Small intestine (tissue), 7 donors: ENCODE measurements at regions not wholly inside any gene's neighbourhood (a gene's known extent, or its start where the extent isn't known, plus 50 kb on each side); places are given as distances from the start of the nearest gene placed in this dataset.

Experiments
- DNase-seq, 2 donors: peaks; one replicate each; pipeline versions ENCODE4 v3.0.0 to v3.0.0-alpha.2; 2013
- FAIRE-seq: peaks from 2 replicates; lab custom pipeline; 2012; peaks lifted over from hg19 to GRCh38; lab: Jason Lieb, UNC
- H3K27ac ChIP-seq, 3 donors: one replicate each; pipeline ENCODE4 v1.5.1; 2013; ENCODE audit warnings: low read length in 2 of 3, mild to moderate bottlenecking in 2 of 3, control low read depth in 1 of 3, inconsistent platforms in 1 of 3, low read depth in 1 of 3, moderate library complexity in 1 of 3
- H3K27me3 ChIP-seq, 3 donors: one replicate each; pipeline ENCODE4 v1.6.1; 2013; ENCODE audit warnings: low read length in 3 of 3, inconsistent platforms in 1 of 3; ENCODE audit not compliant: control insufficient read depth in 3 of 3, insufficient read depth in 3 of 3
- H3K36me3 ChIP-seq, 3 donors: one replicate each; pipeline ENCODE4 v1.6.1; 2013; ENCODE audit warnings: low read length in 3 of 3, inconsistent platforms in 1 of 3, low read depth in 1 of 3, mild to moderate bottlenecking in 1 of 3, moderate library complexity in 1 of 3; ENCODE audit not compliant: control insufficient read depth in 3 of 3, insufficient read depth in 2 of 3
- H3K4me1 ChIP-seq, 3 donors: one replicate each; pipeline ENCODE4 v1.6.1; 2013; ENCODE audit warnings: low read length in 2 of 3, inconsistent platforms in 1 of 3, low read depth in 1 of 3, mild to moderate bottlenecking in 1 of 3, moderate library complexity in 1 of 3; ENCODE audit not compliant: control insufficient read depth in 3 of 3, insufficient read depth in 2 of 3
- H3K4me3 ChIP-seq, 3 donors: one replicate each; pipeline ENCODE4 v1.5.1; 2013; ENCODE audit warnings: low read length in 3 of 3, control low read depth in 1 of 3, inconsistent platforms in 1 of 3, low read depth in 1 of 3, mild to moderate bottlenecking in 1 of 3, moderate library complexity in 1 of 3
- H3K9me3 ChIP-seq, 2 donors: one replicate each; pipeline ENCODE4 v1.6.1; 2013; ENCODE audit warnings: low read depth in 1 of 2, low read length in 1 of 2; ENCODE audit not compliant: control insufficient read depth in 2 of 2, insufficient read depth in 1 of 2
- WGBS, 3 donors: extraction: QIAGEN DNeasy Blood & Tissue Kit; methylation state at CpG; one replicate each; pipeline ENCODE4 v1.1.7; 2013; 5-methylcytosine and 5-hydroxymethylcytosine counted together
- donor health status: healthy with polysubstance abuse.
- donor health status: control.
- donor health status: control.
- donor health status: Bipolar disorder and iron deficiency.
- donor health status: healthy.

- 59 to 66% (median 60%) methylated on average over 5 of the region's 5 CpGs for WGBS, 3 donors
- Histone ChIP-seq H3K4me3 (no peak overlapping the region), H3K4me1 (peaks cover 0 to 4% (median 0%) of the 10 kb centered on the region in 3 donors), H3K9me3 (no peaks in the 10 kb centered on the region), H3K36me3 (no peaks in the 10 kb centered on the region), H3K27ac (no peak overlapping the region), H3K27me3 (peaks cover 0 to 2% (median 0%) of the 10 kb centered on the region in 3 donors)
- DNase-seq (no peak), FAIRE-seq (no peak)
These were observed 54.0 kb upstream of the DLG1 start for GRCh38 chr3:197352382-197352781.

- FAIRE-seq (no peak), DNase-seq (no peak)
- peaks cover 0 to 2% (median 0%) of the 10 kb centered on the region in 3 donors for H3K27me3 ChIP-seq
- no peak overlapping the region for H3K27ac ChIP-seq
- no peak overlapping the region for H3K4me3 ChIP-seq
- H3K4me1 ChIP-seq, result peaks cover 0 to 4% (median 0%) of the 10 kb centered on the region in 3 donors
- no peaks in the 10 kb centered on the region for H3K36me3 ChIP-seq
- H3K9me3 ChIP-seq, result no peaks in the 10 kb centered on the region
- WGBS, 3 donors, result 86 to 96% (median 91%) methylated on average over 13 of the region's 13 CpGs
These were observed 52.0 kb upstream of the DLG1 start for GRCh38 chr3:197350446-197350845.

GRCh38 chr3:197349368-197349767 is 51.0 kb upstream of the DLG1 start:
- DNase-seq (no peak), FAIRE-seq (no peak)
- H3K9me3 ChIP-seq, result no peaks in the 10 kb centered on the region
- H3K36me3 ChIP-seq, result no peaks in the 10 kb centered on the region
- H3K4me1 ChIP-seq, result no peaks in the 10 kb centered on the region
- H3K27ac ChIP-seq, result no peak overlapping the region
- H3K4me3 ChIP-seq, result no peak overlapping the region
- WGBS, 3 donors, result 83 to 90% (median 87%) methylated on average over 8 of the region's 8 CpGs
- H3K27me3 ChIP-seq, result peaks cover 0 to 2% (median 0%) of the 10 kb centered on the region in 3 donors
